ENCODE measurements at regions not wholly inside any gene's neighbourhood (a gene's known extent, or its start where the extent isn't known, plus 50 kb on each side); places are given as distances from the start of the nearest gene placed in this dataset.

GRCh38 chr13:21757763-21758162 is 86.9 kb downstream of the FGF9 start:
- no peak for DNase-seq (ENCODE audit: low spot score)

DNA sequence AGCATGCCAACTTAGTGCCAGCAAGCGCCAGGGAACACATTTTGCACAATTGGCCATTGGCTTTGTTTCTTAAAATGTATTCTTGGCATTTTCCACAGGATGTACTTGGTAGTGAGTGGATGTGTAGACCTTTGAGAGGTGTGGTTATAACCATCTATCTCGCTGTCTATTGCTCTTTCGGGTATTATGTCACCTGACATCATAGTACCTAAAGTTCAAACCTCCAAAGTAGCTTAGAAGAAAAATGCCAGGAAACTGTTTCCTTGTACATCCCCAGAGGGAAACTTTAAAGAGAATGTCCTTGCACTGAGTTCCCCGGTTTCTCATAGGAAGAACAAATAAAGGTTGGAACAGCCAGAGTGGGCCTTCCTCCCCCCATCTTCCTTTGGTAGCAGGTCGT is 87.6 kb downstream of the FGF9 start:
- no peak for DNase-seq (ENCODE audit: low spot score)

GRCh38 chr13:21759463-21759862 is 88.6 kb downstream of the FGF9 start:
- DNase-seq (ENCODE audit: low spot score) = no peak

GRCh38 chr13:21759911-21760310 is 89.0 kb downstream of the FGF9 start:
- no peak for DNase-seq (ENCODE audit: low spot score)

DNA sequence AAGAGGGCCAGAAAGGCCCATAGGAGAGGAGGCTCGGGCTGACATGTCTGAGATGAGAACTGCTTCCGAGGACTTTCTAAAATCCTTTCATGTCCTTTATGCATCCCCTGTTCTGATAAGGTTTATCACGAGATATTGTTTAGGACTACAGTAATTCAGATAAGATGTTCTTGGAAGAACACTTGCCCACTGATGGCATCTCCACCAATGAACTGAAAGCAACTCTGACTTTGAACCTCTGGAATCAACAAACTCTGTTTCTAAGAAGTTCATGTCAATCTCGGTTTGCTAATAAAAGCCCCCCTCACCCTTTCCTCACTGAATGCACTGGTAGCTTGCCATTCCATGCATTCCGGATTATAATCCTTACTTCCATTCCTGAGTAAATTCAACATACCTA is 90.9 kb downstream of the FGF9 start:
- no peak for DNase-seq (ENCODE audit: low spot score)

GRCh38 chr13:21762512-21762911 is 91.6 kb downstream of the FGF9 start:
- DNase-seq (ENCODE audit: low spot score) = no peak

- no peak for DNase-seq (ENCODE audit: low spot score)
These were observed 96.2 kb downstream of the FGF9 start for GRCh38 chr13:21767032-21767431.

GRCh38 chr13:21771075-21771474 is 100.2 kb downstream of the FGF9 start:
- no peak for DNase-seq (ENCODE audit: low spot score)

- no peak for DNase-seq (ENCODE audit: low spot score)
These were observed 106.3 kb downstream of the FGF9 start for GRCh38 chr13:21777166-21777565.

DNA sequence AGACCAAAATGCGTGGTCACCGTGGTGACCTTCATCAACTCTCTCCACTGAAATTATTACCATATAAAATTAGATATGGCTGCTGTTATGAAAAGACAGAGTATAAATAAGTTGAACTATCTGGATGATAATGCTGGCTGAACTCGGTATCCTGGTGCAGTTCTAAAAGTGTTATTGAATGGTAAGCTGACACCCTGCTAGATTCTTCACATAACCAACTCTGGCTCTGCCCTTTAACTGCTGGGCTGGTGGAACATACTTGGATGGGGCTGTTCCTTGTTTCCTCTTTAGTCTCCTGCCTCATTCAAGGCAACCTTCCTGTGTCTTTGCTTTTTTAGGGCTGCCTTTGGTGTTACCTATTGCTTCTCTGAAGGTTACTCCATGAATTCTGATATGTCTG is 106.9 kb downstream of the FGF9 start:
- no peak for DNase-seq (ENCODE audit: low spot score)

DNA sequence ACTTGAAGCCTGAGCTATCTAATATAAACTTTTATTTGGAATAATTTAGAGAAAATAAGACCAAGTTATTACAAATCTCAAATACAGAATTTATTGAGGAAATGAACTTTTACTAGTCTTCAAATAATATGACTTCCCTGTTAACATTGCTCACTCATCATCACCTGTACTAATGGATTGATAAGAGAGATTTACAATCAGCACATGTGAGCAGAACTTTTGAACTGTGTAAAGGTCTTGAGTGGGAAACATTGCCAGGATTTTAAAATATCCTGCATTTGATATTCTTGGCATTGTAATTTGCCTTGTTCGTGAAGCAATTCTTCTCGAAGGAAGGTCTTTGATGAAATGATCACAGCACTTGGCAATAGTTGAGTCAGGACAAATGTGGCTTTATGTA is 111.9 kb downstream of the FGF9 start:
- DNase-seq (ENCODE audit: low spot score) = no peak

DNA sequence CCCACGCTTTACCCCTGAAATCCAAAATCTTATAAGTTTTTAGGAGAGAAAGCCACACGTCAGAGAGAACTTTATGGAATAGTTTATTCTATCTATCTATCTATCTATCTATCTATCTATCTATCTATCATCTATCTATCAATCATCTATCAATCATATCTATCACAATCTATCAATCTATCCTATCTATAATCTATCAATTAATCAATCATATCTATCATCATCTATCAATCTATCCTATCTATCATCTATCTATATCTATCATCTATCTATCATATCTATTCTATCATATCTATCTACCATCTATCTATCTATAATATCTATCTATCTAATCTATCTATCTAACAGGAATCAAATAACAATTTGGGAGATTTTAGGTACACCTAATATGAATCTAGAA is 115.1 kb downstream of the FGF9 start:
- DNase-seq (ENCODE audit: low spot score) = no peak

DNA sequence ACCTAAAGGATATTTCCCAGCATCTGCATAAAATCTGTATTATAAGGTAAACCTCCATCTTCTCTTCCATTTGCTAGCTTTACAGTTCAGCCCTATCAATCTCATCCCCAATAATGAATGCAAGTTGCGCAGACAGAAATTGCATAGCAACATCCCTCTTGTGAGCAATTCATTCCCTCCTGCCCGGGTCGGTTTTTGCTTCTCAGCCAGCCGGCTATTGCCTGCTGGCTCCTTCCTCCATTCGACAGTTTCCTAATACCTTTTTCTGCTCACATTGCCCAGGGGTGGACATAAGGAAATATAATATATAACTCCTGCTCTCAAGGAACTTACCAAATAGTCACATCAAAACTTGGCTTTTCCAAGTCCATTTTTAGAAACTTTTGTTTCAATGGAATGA is 125.2 kb downstream of the FGF9 start:
- no peak for DNase-seq (ENCODE audit: low spot score)

DNA sequence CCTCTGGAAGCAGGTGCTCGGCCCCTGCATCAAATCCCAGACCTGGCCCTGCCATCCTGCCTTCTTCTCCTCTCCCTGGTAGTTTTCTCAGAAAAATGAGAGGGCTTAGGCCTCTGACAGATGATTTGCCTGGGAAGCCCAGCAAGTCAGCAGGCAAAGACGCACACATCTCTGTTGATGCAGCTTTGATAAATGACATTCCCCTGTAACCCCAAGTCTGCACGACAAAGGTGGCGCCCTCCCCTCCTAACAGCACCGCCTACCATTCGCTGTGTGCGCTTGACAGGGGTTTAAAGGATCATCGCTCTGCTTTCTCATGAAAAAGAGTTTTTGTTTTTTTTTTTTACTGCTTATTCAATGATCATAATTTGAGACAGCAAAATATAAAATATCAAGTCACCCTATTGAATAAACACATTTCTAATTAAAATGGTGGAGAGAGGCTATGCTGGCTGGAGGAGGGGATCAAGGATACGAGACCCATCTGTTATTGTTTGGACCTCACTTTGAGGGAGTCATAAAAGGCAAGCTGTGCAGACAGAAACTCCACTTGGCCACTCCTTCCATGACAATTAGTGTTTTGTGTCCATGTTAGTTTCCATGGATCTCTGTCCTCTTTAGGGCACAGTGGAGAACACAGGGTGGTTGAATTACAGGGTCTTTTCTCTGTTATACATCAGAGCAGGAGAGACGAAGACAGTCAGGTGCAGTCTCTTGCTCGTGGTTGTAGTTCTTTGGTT is 126.1 kb downstream of the FGF9 start:
- no peak for DNase-seq (ENCODE audit: low spot score)

- no peak for DNase-seq (ENCODE audit: low spot score)
These were observed 126.9 kb downstream of the FGF9 start for GRCh38 chr13:21797736-21798135.

GRCh38 chr13:21798181-21798580 is 127.3 kb downstream of the FGF9 start:
- no peak for DNase-seq (ENCODE audit: low spot score)

GRCh38 chr13:21799671-21800070 is 128.8 kb downstream of the FGF9 start:
- DNase-seq (ENCODE audit: low spot score) = no peak

- no peak for DNase-seq (ENCODE audit: low spot score)
These were observed 130.2 kb downstream of the FGF9 start for GRCh38 chr13:21800837-21801616.

GRCh38 chr13:21805733-21806132 is 134.9 kb downstream of the FGF9 start:
- no peak for DNase-seq (ENCODE audit: low spot score)

DNA sequence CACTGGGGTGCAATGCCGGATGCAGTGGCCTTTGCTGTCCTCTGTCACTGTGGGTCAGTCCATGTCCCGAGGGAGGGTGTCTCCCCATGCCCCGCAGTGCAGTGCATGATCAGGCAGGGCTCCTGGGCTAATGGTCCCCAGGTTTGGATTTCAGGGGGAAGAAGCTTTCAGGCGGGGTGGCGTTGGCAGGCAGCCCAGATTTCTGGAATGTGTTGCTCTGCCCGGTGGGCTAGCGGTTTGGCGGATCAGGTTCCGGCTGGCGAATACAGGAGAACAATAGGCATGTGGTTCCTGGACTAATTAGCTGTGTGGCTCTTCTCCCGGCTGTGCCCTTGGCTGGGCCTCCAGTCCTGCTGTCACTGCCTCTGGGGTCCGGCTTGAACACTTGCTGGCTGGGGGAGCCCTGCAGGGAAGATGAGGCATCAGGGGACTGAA is 141.3 kb downstream of the FGF9 start:
- DNase-seq (ENCODE audit: low spot score) = no peak

- no peak for DNase-seq (ENCODE audit: low spot score)
These were observed 142.2 kb downstream of the FGF9 start for GRCh38 chr13:21813110-21813509.

DNA sequence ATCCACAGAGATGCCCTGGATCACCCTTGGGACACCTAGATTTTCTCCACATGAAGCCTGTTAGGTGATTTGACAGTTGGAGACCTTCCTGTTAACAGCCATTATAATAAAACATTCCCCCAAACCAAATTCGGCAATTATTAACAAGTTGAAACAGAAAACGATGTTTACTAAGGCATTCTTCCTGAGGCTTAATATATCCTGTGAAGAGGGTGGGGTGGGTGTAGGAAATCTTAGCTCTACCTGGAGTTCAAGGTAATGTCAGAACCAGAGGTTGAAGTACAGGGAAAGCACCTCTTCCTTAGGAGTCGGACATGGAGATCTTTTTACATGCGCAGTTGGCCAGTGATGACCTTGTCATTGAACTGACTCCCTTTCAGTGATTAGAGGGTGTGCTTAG is 143.0 kb downstream of the FGF9 start:
- no peak for DNase-seq (ENCODE audit: low spot score)

DNA sequence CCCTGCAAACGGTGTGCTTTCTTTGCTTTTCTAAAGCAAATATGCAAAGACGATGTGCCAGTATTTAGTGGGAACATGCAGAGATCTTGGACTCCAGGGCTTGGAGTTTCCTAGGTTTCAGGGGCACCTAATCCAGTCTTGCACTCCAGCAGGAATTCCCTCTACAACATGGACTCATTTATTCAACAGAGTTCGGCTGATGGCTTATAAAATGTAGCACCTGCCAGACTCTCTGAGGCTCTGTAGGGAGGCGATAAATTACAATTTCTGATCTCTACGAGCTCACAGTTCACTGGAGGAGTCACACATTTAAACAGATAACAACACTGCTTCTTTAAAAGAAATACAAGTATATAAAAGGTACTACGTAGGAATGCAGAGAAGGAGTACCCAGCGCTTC is 143.7 kb downstream of the FGF9 start:
- no peak for DNase-seq (ENCODE audit: low spot score)

- no peak for DNase-seq (ENCODE audit: low spot score)
These were observed 147.0 kb downstream of the FGF9 start for GRCh38 chr13:21817878-21818277.
